NCI-H1436 treated with DMSO at 0.1 percent for 48 hours (cell line): ENCODE measurements at regions not wholly inside any gene's neighbourhood (a gene's known extent, or its start where the extent isn't known, plus 50 kb on each side); places are given as distances from the start of the nearest gene placed in this dataset.

ENCODE experiments used
- DNase-seq: peaks from one replicate; lab custom pipeline; 2025; lab: John Stamatoyannopoulos, UW

- DNase-seq = no peak
Measured at GRCh38 chr3:178258121-178258520, 278.1 kb upstream of the KCNMB2 start.

GRCh38 chr3:178259703-178260102 lies 276.5 kb upstream of the KCNMB2 start:
- no peak for DNase-seq

GRCh38 chr3:178260887-178261565 lies 275.2 kb upstream of the KCNMB2 start:
- no peak for DNase-seq

GRCh38 chr3:178263236-178263916 lies 272.9 kb upstream of the KCNMB2 start:
- DNase-seq = no peak

- DNase-seq = no peak
Measured at GRCh38 chr3:178267158-178267844, 268.9 kb upstream of the KCNMB2 start.

- no peak for DNase-seq
Measured at GRCh38 chr3:178270838-178271237, 265.4 kb upstream of the KCNMB2 start.

- no peak for DNase-seq
Measured at GRCh38 chr3:178271740-178272387, 264.4 kb upstream of the KCNMB2 start.

- DNase-seq = peak; percentile 83
Measured at GRCh38 chr3:178272841-178273240, 263.4 kb upstream of the KCNMB2 start.

- DNase-seq = no peak
Measured at GRCh38 chr3:178274711-178275110, 261.5 kb upstream of the KCNMB2 start.

- no peak for DNase-seq
Measured at GRCh38 chr3:178275311-178275710, 260.9 kb upstream of the KCNMB2 start.

GRCh38 chr3:178275793-178276192 lies 260.4 kb upstream of the KCNMB2 start:
- DNase-seq = no peak

- no peak for DNase-seq
Measured at GRCh38 chr3:178277605-178278004, 258.6 kb upstream of the KCNMB2 start.

- DNase-seq = no peak
Measured at GRCh38 chr3:178283561-178283960, 252.7 kb upstream of the KCNMB2 start.

- no peak for DNase-seq
Measured at GRCh38 chr3:178284181-178284580, 252.1 kb upstream of the KCNMB2 start.

GRCh38 chr3:178288074-178288473 lies 248.2 kb upstream of the KCNMB2 start:
- no peak for DNase-seq

GRCh38 chr3:178289544-178290160 lies 246.6 kb upstream of the KCNMB2 start:
- no peak for DNase-seq

GRCh38 chr3:178291574-178292370 lies 244.5 kb upstream of the KCNMB2 start:
- DNase-seq = no peak

GRCh38 chr3:178295292-178295912 lies 240.8 kb upstream of the KCNMB2 start:
- no peak for DNase-seq

GRCh38 chr3:178297199-178297598 lies 239.0 kb upstream of the KCNMB2 start:
- no peak for DNase-seq

GRCh38 chr3:178297740-178298139 lies 238.5 kb upstream of the KCNMB2 start:
- no peak for DNase-seq

- DNase-seq = no peak
Measured at GRCh38 chr3:178300441-178300959, 235.7 kb upstream of the KCNMB2 start.
